ENCODE measurements at regions not wholly inside any gene's neighbourhood (a gene's known extent, or its start where the extent isn't known, plus 50 kb on each side); places are given as distances from the start of the nearest gene placed in this dataset.

GRCh38 chr22:49573109-49573765 is 254.4 kb downstream of the BRD1 start:
- no peak for TF ChIP-seq CTCF (IDR thresholded peaks at IDR 0.05; ENCODE audit: low read depth, low read length, missing control alignments)
- no peak for DNase-seq (ENCODE audit: low read depth)

DNA sequence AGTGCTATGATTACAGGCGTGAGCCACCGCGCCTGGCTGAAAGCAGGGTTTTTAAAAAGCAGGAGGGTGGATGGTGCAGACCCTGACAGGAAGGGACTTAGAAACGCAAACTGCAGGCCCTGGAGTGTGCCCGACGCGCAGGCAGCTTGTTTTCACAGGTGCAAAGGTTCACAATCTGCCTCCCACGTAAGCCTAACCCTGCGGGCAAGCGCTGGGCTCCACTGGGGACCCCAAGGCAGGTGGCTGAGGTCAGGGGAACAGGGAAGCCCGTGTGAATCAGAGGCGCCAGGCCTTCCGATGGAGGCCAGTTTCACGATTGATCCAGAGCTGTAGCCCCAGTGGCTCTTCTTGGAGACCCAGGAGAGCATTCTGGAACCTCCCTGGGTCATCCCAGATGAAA is 256.3 kb downstream of the BRD1 start:
- no peak for DNase-seq (ENCODE audit: low read depth)
- no peak overlapping the region for H3K4me3 ChIP-seq (ENCODE audit: low read depth, low read length)
- no peak for TF ChIP-seq CTCF (IDR thresholded peaks at IDR 0.05; ENCODE audit: low read depth, low read length, missing control alignments)

More at GRCh38 chr22:49573109-49573765, 254.4 kb downstream of the BRD1 start:
- no peak overlapping the region for H3K4me3 ChIP-seq (ENCODE audit: low read depth, low read length)

GRCh38 chr22:49570032-49570848 is 257.4 kb downstream of the BRD1 start:
- no peak overlapping the region for H3K4me3 ChIP-seq (ENCODE audit: low read depth, low read length)
- TF ChIP-seq CTCF (IDR thresholded peaks at IDR 0.05; ENCODE audit: low read depth, low read length, missing control alignments): no peak
- no peak for DNase-seq (ENCODE audit: low read depth)

DNA sequence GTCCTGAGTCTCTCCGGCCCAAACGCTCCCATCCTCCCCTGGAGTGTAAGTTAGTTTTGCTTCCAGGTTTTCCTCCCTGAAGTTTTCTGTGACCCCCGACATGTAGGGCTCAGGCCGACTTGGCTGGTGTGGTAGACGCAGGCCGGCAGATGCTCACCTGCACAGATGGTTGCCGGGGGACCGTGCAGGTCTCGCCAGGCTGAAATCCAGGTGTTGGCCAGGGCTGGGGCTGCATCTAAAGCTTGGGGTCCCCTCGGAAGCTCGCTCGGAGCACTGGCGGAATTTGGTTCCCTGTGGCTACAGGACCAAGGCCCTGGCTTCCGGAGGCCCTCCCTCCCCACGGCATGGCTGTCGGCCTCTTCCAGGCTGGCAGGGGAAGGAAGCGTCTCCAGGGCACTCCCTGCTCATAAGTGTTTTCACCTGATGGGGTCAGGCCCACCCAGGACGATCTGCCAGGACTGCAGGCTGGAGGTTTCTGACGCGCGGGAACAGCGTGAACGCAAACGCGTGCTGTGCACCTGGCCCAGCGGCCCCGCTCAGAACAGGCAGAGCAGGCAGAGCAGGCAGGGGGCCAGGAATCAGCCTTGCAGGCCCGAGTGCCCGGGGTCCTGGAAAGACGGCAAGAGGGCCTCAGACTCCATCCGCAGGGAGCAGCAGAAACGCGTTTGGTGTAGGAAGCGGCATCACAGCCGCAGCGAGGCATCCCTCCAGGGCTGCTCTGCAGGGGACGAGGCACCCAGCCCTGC is 258.2 kb downstream of the BRD1 start:
- TF ChIP-seq CTCF (IDR thresholded peaks at IDR 0.05; ENCODE audit: low read depth, low read length, missing control alignments): no peak
- DNase-seq (ENCODE audit: low read depth): no peak
- H3K4me3 ChIP-seq (ENCODE audit: low read depth, low read length): no peak overlapping the region

- no peak overlapping the region for H3K4me3 ChIP-seq (ENCODE audit: low read depth, low read length)
- no peak for TF ChIP-seq CTCF (IDR thresholded peaks at IDR 0.05; ENCODE audit: low read depth, low read length, missing control alignments)
- no peak for DNase-seq (ENCODE audit: low read depth)
Measured at GRCh38 chr22:49568751-49569285, 258.9 kb downstream of the BRD1 start.

DNA sequence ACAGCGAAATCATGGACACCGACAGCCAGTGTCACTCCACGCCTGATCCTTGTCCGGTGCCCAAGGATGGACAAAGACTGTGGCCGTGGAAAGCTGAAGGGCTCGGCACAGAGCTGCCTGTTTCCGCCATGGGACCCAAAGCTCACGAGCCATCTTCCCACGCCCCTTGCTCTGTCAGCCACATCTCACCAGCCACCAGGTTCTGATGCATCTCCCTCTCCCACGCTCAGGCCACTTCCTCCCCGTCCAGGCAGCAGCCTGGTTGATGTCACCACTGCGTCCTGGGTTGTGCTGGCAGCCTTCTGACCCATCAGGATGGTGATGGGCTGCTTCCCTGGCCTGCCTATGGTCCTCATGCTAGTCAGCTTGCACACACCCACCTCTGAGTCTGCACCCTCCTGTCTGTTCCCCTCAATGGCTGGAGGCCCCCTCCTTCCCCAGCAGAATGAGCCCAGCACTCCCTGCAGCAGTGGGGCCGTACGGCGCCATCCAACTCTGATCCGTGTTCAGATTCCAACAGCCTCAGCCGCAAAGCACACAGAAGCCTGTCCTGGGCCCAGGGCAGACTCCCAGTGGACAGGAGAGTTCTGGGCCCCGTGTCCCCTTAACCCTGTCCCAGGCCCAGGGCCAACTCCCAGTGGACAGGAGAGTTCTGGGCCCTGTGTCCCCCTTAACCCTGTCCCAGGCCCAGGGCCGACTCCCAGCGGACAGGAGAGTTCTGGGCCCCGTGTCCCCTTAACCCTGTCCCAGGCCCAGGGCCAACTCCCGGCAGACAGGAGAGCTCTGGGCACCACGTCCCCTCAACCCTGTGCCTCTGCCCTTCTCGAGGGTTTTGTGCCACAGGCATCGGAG is 259.5 kb downstream of the BRD1 start:
- H3K4me3 ChIP-seq (ENCODE audit: low read depth, low read length): no peak overlapping the region
- TF ChIP-seq CTCF (IDR thresholded peaks at IDR 0.05; ENCODE audit: low read depth, low read length, missing control alignments): no peak
- no peak for DNase-seq (ENCODE audit: low read depth)
